K562 (cell line): ENCODE measurements at regions not wholly inside any gene's neighbourhood (a gene's known extent, or its start where the extent isn't known, plus 50 kb on each side); places are given as distances from the start of the nearest gene placed in this dataset.

Experiments
- CREM ChIP-seq: IDR thresholded peaks from 2 replicates; pipeline ENCODE4 v1.6.1; 2014; ENCODE audit warnings: antibody characterized with exemption, low read depth
- EZH2 ChIP-seq: IDR thresholded peaks from 2 replicates; pipeline ENCODE4 v1.6.1; 2012; ENCODE audit warnings: low read depth, mild to moderate bottlenecking, inconsistent platforms, low read length, borderline replicate concordance
- HMG20A ChIP-seq: fragments of 450-650 bp; formaldehyde crosslinking; conservative IDR thresholded peaks from 2 replicates; pipeline ENCODE4 v1.4.0; 2020; ENCODE audit warnings: mild to moderate bottlenecking, mixed read lengths
- HNRNPH1 ChIP-seq: fragments of 200-400 bp; formaldehyde crosslinking; optimal IDR thresholded peaks from 2 replicates; pipeline ENCODE3; 2017; ENCODE audit warnings: low read depth, mild to moderate bottlenecking, low read length, moderate library complexity
- HNRNPL ChIP-seq: fragments of 200-400 bp; formaldehyde crosslinking; IDR thresholded peaks from 2 replicates; pipeline ENCODE4 v1.6.1; 2017; ENCODE audit warnings: low read depth, mild to moderate bottlenecking, low read length
- NCOA2 ChIP-seq, 2 experiments: fragments of 450-650 bp; IDR thresholded peaks; 2 replicates each; pipeline ENCODE4 v1.6.1; 2018; ENCODE audit warnings: mild to moderate bottlenecking in 2 of 2, moderate library complexity in 1 of 2; ENCODE audit not compliant: partially characterized antibody in 2 of 2
- NFIC ChIP-seq: fragments of 450-650 bp; IDR thresholded peaks from 2 replicates; pipeline ENCODE4 v1.6.1; 2017; ENCODE audit warnings: mild to moderate bottlenecking, inconsistent platforms
- SPI1 ChIP-seq: IDR thresholded peaks from 2 replicates; pipeline ENCODE4 v1.6.1; 2011; ENCODE audit warnings: low read depth, low read length, control low read depth, borderline replicate concordance
- SRSF1 ChIP-seq: fragments of 200-400 bp; formaldehyde crosslinking; IDR thresholded peaks from 2 replicates; pipeline ENCODE4 v1.6.1; 2017; ENCODE audit warnings: mild to moderate bottlenecking, low read depth, low read length, moderate library complexity
- ZNF175 ChIP-seq: fragments of 200-800 bp; sonication (Bioruptor generic); IDR thresholded peaks from 2 replicates; pipeline ENCODE4 v1.6.1; 2016; ENCODE audit warnings: low read depth, mild to moderate bottlenecking, missing genetic modification characterization, missing compliant biosample characterization
- ZNF707 ChIP-seq: fragments of 250-450 bp; sonication (Bioruptor Pico); conservative IDR thresholded peaks from 2 replicates; pipeline ENCODE4 v1.8.0; 2022; ENCODE audit warnings: inconsistent platforms, mild to moderate bottlenecking, moderate library complexity
- TF ChIP-seq, protein P1 (sequence below), 3 experiments: IDR thresholded peaks in 2 of 3; conservative IDR thresholded peaks in 1 of 3; 2 replicates each; pipeline ENCODE4 v1.5.1; 2011 to 2012; ENCODE audit warnings: low read length in 3 of 3, mild to moderate bottlenecking in 3 of 3, control low read depth in 2 of 3, improper control_type of control experiment in 1 of 3, inconsistent platforms in 1 of 3, low read depth in 1 of 3, mixed read lengths in 1 of 3, moderate library complexity in 1 of 3; ENCODE audit not compliant: insufficient read depth in 2 of 3
- TF ChIP-seq, protein P2 (sequence below), 2 experiments: fragments of 450-650 bp in 1 of 2; IDR thresholded peaks; 2 replicates each; pipeline ENCODE4 v1.6.1; 2011 to 2017; ENCODE audit warnings: low read depth in 2 of 2, antibody characterized with exemption in 1 of 2, borderline replicate concordance in 1 of 2, low read length in 1 of 2, mild to moderate bottlenecking in 1 of 2, mixed read lengths in 1 of 2; ENCODE audit not compliant: control insufficient read depth in 1 of 2
- TF ChIP-seq, protein P3 (sequence below), 2 experiments: fragments of 200-800 bp in 1 of 2; sonication (Bioruptor generic) in 1 of 2; sonication (generic) in 1 of 2; formaldehyde crosslinking in 1 of 2; IDR thresholded peaks in 1 of 2; conservative IDR thresholded peaks in 1 of 2; 2 replicates each; pipeline versions ENCODE4 v1.5.0 to v1.6.1; 2016 to 2020; ENCODE audit warnings: missing compliant biosample characterization in 1 of 2, missing genetic modification characterization in 1 of 2, missing genetic modification reagents in 1 of 2

DNA sequence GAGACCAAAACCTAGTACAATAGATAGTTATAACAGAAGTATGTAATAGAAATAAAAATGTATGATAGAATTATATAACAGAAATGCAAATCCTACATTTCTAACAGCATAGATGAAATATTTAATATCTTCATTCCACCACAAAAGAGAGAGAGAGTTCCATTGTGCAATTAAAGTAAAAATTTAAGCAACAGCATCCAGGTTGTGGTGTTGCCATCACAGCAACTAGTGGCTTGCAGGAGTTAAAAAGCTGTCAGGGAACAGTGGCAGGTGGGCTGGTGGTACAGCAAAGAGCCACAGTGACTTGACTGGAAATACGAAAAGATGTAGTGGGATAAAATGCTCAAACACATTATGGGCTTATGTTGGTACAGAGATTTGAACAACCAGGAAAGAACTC is 57.1 kb upstream of the MDM1 start:
- TF ChIP-seq HNRNPL: no peak
- no peak for TF ChIP-seq NCOA2 (IDR thresholded peaks at IDR 0.05; ENCODE audit: partially characterized antibody in 2 of 2)
- TF ChIP-seq ZNF707 (CRISPR knock-in tag): no peak
- TF ChIP-seq HNRNPH1: no peak
- TF ChIP-seq, protein P1, sequence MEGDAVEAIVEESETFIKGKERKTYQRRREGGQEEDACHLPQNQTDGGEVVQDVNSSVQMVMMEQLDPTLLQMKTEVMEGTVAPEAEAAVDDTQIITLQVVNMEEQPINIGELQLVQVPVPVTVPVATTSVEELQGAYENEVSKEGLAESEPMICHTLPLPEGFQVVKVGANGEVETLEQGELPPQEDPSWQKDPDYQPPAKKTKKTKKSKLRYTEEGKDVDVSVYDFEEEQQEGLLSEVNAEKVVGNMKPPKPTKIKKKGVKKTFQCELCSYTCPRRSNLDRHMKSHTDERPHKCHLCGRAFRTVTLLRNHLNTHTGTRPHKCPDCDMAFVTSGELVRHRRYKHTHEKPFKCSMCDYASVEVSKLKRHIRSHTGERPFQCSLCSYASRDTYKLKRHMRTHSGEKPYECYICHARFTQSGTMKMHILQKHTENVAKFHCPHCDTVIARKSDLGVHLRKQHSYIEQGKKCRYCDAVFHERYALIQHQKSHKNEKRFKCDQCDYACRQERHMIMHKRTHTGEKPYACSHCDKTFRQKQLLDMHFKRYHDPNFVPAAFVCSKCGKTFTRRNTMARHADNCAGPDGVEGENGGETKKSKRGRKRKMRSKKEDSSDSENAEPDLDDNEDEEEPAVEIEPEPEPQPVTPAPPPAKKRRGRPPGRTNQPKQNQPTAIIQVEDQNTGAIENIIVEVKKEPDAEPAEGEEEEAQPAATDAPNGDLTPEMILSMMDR (IDR thresholded peaks at IDR 0.05 in 2 of 3, conservative IDR thresholded peaks at IDR 0.05 in 1 of 3; ENCODE audit: insufficient read depth in 2 of 3, low read depth in 1 of 3, low read length in 3 of 3): no peak
- TF ChIP-seq SRSF1: no peak
- TF ChIP-seq, protein P2, sequence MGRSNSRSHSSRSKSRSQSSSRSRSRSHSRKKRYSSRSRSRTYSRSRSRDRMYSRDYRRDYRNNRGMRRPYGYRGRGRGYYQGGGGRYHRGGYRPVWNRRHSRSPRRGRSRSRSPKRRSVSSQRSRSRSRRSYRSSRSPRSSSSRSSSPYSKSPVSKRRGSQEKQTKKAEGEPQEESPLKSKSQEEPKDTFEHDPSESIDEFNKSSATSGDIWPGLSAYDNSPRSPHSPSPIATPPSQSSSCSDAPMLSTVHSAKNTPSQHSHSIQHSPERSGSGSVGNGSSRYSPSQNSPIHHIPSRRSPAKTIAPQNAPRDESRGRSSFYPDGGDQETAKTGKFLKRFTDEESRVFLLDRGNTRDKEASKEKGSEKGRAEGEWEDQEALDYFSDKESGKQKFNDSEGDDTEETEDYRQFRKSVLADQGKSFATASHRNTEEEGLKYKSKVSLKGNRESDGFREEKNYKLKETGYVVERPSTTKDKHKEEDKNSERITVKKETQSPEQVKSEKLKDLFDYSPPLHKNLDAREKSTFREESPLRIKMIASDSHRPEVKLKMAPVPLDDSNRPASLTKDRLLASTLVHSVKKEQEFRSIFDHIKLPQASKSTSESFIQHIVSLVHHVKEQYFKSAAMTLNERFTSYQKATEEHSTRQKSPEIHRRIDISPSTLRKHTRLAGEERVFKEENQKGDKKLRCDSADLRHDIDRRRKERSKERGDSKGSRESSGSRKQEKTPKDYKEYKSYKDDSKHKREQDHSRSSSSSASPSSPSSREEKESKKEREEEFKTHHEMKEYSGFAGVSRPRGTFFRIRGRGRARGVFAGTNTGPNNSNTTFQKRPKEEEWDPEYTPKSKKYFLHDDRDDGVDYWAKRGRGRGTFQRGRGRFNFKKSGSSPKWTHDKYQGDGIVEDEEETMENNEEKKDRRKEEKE (IDR thresholded peaks at IDR 0.05; ENCODE audit: borderline replicate concordance in 1 of 2, control insufficient read depth in 1 of 2, low read depth in 2 of 2, low read length in 1 of 2): no peak
- TF ChIP-seq, protein P3, sequence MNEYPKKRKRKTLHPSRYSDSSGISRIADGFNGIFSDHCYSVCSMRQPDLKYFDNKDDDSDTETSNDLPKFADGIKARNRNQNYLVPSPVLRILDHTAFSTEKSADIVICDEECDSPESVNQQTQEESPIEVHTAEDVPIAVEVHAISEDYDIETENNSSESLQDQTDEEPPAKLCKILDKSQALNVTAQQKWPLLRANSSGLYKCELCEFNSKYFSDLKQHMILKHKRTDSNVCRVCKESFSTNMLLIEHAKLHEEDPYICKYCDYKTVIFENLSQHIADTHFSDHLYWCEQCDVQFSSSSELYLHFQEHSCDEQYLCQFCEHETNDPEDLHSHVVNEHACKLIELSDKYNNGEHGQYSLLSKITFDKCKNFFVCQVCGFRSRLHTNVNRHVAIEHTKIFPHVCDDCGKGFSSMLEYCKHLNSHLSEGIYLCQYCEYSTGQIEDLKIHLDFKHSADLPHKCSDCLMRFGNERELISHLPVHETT (CRISPR knock-in tag; conservative IDR thresholded peaks at IDR 0.05 in 1 of 2, IDR thresholded peaks at IDR 0.05 in 1 of 2): no peak
- TF ChIP-seq NFIC: no peak
- no peak for TF ChIP-seq ZNF175 (CRISPR knock-in tag)
- TF ChIP-seq EZH2: no peak
- TF ChIP-seq CREM: no peak
- no peak for TF ChIP-seq SPI1
- TF ChIP-seq HMG20A (CRISPR knock-in tag): no peak
